NK-92 treated with Interleukin-12 subunit alpha and Interleukin-12 subunit beta, amount 100 ng/mL, for 24 hours (cell line): ENCODE measurements at regions not wholly inside any gene's neighbourhood (a gene's known extent, or its start where the extent isn't known, plus 50 kb on each side); places are given as distances from the start of the nearest gene placed in this dataset.

ENCODE experiments used
- DNase-seq: peaks from one replicate; lab custom pipeline; 2025; lab: John Stamatoyannopoulos, UW

DNA sequence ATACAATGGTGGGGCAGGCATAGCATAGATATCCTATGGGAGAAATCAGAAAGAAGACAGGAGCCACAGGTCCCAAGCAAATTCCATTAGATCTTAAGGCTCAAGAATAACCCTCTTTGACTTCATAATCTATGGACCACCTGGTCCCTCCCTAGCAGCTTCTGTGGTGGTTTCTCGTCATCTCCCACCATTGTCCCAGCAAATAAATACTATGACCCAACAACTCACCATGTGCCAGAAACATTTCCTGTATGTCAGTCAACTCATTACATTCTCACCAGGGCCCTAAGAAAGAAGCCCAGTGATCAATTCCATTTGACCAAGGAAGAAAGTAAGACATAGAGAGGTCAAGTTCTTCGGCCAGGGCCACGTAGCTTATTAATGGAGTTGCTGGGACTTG, 646.2 kb downstream of the VRK1 start:
- no peak for DNase-seq

DNA sequence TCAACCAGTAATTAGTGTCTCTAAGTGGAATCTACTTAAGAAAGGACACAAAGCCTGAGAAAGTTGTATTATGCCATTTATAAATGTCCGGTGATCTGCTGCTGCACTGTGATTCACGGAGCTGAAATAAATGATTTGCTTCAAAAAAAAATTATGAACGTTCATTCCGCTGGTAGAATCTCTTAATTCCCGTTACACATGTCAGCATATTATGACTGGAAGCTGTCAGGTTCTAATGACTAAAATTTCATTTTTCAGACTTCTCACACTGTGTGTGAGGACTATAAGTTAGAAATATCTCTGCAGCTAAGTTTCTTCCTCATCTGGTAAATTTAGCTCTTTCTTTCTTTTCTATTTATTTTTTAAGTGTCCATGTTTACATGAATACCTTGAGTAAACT, 647.1 kb downstream of the VRK1 start:
- no peak for DNase-seq

- no peak for DNase-seq
Measured at GRCh38 chr14:97445367-97445766, 648.2 kb downstream of the VRK1 start.

GRCh38 chr14:97446087-97446486, 648.9 kb downstream of the VRK1 start:
- peak; percentile 17 for DNase-seq

DNA sequence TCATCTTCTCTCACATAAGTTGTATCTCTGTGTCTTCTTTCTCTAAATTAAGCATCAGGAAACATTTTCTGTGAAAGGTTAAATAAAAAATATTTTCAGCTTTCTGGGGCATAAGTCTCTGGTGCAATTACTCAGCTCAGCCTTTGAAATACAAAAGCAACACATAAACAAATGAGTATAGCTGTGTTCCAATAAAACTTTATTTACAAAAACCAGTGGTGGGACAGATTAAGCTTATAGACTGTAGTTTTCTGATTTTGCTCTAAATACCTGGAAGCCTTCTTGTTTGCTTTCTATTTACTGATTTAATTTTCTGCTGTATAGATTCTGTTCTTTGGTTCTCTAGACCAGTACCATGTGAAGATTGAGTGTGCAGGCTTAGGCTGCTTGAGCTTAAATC, 655.1 kb downstream of the VRK1 start:
- DNase-seq: no peak

DNA sequence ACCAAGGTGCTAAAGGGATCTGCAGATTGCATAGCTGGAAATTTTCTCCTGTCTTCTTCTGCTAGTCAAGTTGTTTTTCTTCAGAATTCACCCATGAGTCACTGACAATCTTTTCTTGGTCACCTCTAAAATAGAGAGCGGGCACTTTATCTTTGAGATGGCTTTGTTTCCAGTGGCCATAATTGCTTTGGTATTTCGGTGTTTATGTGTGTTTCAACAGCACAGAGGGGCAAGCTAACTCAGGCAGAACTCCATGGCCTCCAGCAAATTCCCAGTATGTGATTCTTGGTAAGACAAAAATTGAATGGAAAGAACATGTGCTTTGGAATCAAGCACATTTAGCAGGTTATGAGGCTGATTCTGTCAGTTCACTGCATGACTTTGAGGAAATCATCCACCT, 656.8 kb downstream of the VRK1 start:
- DNase-seq: no peak

- no peak for DNase-seq
Measured at GRCh38 chr14:97456462-97456861, 659.3 kb downstream of the VRK1 start.

DNA sequence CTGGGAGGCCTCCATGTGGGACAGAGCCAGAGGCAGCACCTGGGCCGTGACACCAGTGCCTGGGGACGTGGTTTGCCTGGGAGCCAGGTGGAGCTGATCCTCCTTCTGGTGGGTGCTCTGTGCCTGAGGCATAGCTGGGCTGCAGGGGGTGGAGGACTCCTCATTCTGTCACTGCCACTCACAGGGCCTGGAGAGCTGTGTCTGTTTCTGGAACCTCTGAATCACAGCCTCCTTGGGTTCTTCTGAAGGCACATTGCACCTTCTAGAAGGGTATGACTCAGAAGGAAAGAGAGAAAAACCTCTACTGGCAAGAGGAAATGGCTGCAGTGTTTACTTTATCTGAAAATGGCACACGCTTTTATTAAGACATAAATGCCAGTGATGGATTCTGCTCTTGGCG, 659.8 kb downstream of the VRK1 start:
- DNase-seq: peak; percentile 73

GRCh38 chr14:97457575-97458085, 660.4 kb downstream of the VRK1 start:
- no peak for DNase-seq

GRCh38 chr14:97458255-97458654, 661.1 kb downstream of the VRK1 start:
- DNase-seq: no peak

DNA sequence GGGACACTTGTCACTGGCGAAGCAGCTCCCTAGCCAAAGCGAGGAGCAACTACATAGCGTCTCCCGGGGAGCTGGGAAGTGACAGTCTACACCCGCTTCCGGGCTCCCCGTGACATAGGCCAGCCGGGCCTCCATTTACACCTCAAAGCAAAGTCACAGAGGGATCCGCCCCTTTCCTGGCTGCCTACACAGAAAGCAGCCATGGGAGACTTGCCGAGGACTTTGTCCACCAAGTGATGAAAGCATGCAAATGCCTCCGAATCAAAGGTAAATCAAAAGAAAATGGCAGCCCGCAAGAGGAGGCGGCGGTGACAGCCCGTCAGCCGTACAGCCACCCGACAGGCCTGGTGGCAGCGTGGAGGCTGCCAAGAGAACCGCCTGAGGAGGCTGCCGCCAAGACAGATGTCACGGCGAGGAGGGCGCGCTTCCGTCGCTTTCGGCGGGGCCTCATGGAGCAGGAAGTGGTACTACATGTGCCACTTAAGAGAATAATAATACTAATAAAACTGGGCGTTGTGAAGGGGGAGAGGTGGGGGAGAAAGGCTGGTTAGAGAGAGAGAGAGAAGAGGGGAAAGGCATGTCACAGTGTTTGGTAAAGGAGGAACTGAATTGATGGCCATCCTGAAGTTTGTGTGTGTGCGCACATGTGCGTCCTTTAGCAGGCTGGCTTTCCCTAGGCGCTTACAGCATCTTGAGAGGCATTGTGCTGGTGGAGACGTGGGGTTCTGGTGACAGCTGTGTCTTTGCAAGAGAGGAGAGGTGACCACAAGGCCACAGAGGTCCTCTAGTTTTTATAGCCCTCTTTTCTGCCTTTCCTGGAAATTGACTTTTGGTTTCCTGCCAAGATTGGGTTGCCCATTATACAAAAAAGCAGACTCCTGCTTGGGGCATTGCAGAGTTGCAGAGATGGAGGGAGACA, 661.7 kb downstream of the VRK1 start:
- DNase-seq: peak; percentile 70

DNA sequence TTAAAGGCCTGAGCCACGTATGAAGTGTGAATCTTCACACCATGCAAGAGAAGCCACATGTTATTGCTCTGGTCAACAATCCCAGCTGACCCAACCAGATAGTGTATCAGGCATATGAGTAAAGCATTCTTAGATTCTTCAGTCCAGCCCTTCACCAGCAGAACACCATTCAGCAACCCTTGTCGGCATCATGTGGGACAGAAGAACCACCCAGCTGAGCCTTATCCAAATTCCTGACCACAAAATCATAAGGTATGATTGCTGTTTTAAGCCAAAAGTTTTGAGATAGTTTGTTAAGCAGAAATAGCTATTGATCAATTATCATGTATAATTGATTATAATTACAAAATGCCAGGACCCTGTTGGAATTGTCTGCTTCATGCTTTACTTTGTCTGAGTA, 664.9 kb downstream of the VRK1 start:
- no peak for DNase-seq

GRCh38 chr14:97468220-97468619, 671.0 kb downstream of the VRK1 start:
- DNase-seq: no peak

DNA sequence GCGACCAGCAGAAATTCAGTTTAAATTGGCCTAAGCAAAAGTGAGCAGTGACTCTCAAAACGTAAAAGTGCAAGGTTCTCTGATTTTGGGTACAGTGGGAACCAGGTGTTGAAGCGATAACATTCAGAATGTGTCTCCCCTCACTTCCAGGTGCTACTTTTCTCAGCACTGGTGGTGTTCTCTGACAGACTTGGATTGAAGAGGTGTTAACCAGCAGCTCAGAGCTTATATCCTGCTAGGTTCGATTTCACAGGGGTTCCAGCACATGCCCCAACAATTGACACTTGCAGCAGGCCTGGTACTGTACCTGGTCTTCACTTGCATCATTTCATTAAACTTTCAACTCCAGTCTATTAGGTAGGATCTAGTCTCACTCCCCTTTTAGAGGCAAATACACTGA, 680.2 kb downstream of the VRK1 start:
- no peak for DNase-seq

GRCh38 chr14:97485201-97485600, 688.0 kb downstream of the VRK1 start:
- no peak for DNase-seq

DNA sequence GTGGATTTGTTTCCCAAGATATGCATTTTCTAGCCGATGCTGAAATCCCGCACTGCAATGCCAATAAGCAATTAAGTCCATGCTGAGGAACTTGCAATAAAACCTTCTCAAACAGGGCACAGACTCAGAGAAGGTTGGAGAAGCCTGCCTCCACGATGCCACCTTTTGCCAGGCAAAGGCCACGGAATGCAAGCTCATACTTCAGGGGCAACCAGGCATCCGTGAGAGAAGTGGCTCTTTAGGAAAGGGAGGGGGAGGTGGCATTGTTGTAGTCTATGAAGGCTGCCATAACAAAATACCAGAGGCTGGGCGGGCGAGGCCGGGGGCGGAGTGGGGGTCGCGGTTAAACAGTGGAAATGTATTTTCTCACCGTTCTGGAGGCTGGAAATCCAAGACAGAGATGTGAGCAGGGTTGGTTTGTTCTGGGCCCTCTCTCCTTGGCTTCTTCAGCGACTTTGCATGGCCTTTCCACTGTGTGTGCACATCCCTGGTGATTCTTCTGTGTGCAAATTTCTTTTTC, 689.5 kb downstream of the VRK1 start:
- no peak for DNase-seq

DNA sequence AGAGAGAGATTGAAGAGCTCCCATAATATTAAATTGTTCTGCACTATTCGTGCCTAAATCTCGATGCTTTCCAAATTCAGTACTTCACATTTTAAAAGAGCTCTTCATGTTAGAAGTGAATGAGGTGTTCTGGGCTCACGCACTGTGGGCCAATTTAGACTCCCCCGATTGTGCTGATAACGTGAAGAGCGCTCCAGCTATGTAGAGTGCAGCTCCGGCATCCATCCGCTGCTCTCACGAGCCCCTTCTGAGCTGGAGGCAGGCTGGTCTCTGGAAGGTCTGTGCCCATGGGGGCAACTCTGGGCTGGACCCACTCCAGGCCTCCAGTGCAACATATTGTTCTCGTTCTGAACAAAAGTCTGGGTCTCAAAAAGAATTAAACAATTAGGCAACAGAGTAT, 692.6 kb downstream of the VRK1 start:
- DNase-seq: no peak

DNA sequence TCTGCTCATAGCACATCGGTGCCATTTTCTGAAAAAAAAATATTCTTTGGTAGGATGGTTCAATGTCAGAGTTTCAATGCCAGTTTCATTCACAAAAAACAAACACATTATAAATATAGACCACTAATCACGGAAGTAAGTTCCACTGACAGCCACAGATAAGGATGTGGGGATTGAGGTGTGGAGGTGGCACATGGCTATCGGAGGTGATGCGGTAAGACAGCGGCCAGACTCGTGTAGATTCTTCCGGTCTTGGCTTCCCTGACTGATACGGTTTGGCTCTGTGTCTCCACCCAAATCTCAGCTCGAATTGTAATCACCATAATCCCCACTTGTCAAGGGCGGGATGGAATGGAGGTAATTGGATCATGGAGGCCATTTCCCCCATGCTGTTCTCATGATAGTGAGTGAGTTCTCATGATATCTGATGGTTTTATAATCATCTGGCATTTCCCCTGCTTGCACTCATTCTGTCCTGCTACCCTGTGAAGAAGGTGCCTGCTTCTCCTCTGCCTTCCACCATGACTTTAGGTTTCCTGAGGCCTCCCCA, 693.4 kb downstream of the VRK1 start:
- DNase-seq: no peak

- no peak for DNase-seq
Measured at GRCh38 chr14:97491697-97492096, 694.5 kb downstream of the VRK1 start.

DNA sequence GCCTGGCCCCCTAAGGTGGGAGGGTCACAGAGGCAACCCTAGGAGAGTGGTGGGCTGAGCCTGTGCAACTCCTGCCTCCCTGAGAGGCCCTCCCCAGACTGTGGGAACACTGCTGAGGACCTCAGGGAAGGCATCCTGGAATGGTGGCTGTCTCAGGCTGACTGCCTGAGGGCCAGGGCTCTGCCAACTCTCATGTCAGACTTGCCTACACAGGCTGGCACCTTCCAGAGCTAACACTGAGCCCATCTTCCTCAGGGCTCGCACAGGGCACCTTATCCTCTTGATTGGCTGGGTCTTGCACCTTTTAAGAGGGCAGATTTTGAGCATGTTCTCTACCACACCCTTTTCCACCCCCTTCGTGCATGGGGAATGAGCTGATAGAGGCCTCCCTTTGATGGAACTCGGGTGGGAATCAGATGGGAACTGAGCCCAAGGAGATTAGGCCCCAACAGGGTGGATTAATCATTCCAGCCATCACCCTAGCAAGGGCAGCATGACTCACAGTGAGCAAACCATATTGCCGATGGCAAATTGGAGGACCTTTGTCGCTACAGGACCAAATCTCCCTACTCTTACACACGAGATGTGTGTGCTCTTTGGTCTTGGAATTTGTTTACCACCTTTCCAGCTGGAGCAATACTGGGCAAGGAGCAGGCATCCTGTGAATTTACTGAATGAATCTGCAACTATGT, 702.8 kb downstream of the VRK1 start:
- no peak for DNase-seq

GRCh38 chr14:97506626-97507025, 709.4 kb downstream of the VRK1 start:
- DNase-seq: no peak

- DNase-seq: no peak
Measured at GRCh38 chr14:97513891-97514290, 716.7 kb downstream of the VRK1 start.
